Globus pallidus (tissue), 1 donor: ENCODE measurements at regions not wholly inside any gene's neighbourhood (a gene's known extent, or its start where the extent isn't known, plus 50 kb on each side); places are given as distances from the start of the nearest gene placed in this dataset.

ENCODE experiments used
- DNase-seq: peaks from one replicate; pipeline ENCODE4 v3.0.0-alpha.2; 2015; ENCODE audit warnings: low spot score

- DNase-seq: no peak
These were observed 297.2 kb upstream of the PLXNA2 start for GRCh38 chr1:208541225-208541855.

- DNase-seq: no peak
These were observed 298.1 kb upstream of the PLXNA2 start for GRCh38 chr1:208542309-208542708.

- DNase-seq: no peak
These were observed 299.9 kb upstream of the PLXNA2 start for GRCh38 chr1:208544053-208544452.

DNA sequence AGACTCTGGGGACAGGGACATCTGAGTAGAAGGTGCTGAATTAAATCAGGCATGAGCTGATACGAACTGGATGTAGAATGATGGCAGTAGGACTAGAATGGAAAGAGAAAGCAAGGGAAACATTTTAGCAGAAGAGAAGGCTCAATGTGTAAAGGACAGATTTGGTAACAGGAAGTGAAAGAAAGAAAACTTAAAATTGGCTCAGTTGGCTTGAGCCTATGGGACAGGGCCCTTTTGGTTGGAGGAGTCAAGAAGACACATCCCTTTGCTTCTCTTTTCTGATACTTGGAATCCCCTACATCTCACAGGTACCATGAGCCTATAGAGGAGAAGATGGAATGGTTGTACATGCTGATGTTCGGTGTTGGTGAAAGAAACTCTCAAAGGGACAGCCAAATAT is 300.6 kb upstream of the PLXNA2 start:
- no peak for DNase-seq

GRCh38 chr1:208551024-208551423 is 306.8 kb upstream of the PLXNA2 start:
- DNase-seq: no peak

- no peak for DNase-seq
These were observed 307.6 kb upstream of the PLXNA2 start for GRCh38 chr1:208551633-208552320.

DNA sequence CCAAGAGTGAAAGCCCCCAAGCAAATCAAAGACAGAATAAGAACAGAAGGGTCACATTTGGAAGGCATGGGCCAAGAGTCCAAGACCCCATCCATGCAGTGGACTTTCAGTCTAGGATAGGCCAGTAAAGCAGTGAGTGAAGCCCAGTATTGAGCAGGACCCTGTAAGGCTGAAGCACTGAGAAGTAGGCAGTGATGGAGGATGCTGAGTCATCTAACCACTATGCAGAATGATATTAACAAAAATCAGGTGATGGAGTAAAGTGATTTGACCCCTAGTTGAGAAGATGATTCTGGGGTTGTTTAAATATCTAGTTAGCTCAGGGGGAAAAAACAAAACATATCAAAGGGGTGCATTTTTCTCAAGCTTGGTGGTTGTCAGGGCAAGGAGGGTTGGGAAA is 308.7 kb upstream of the PLXNA2 start:
- DNase-seq: no peak

GRCh38 chr1:208556461-208556860 is 312.3 kb upstream of the PLXNA2 start:
- DNase-seq: no peak

DNA sequence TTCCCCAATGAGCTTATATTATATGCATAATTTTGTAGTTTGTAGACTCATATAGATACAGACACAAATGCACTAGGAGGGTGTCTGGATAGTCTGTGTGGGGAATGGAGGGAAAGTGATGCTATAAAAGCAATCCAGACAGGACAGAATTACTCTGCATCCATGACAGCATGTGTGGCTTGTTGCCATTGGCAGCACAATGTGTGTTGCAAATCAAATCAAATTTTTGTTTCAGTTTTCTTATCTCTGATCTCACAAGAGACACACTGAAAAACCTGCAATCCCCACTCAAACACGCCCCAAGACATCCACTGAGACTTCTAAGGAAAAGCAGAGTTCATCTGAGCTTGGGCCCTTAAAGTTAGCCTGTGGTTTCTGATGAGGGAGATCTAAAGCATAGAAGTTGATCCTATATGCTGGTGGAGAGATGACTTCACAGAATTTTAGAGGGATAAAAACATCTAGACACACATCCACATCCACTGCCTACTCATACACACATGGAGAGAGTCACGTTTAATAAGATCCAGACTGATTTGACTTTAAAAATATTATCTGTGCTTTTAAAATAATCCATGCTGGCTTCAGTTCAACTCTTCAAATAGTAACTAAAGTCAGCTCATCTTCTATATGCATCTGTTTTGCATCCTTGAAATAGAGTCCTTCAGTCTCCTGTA is 313.0 kb upstream of the PLXNA2 start:
- DNase-seq: no peak

GRCh38 chr1:208557723-208558094 is 313.5 kb upstream of the PLXNA2 start:
- DNase-seq: no peak

- DNase-seq: no peak
These were observed 315.6 kb upstream of the PLXNA2 start for GRCh38 chr1:208559597-208560329.

DNA sequence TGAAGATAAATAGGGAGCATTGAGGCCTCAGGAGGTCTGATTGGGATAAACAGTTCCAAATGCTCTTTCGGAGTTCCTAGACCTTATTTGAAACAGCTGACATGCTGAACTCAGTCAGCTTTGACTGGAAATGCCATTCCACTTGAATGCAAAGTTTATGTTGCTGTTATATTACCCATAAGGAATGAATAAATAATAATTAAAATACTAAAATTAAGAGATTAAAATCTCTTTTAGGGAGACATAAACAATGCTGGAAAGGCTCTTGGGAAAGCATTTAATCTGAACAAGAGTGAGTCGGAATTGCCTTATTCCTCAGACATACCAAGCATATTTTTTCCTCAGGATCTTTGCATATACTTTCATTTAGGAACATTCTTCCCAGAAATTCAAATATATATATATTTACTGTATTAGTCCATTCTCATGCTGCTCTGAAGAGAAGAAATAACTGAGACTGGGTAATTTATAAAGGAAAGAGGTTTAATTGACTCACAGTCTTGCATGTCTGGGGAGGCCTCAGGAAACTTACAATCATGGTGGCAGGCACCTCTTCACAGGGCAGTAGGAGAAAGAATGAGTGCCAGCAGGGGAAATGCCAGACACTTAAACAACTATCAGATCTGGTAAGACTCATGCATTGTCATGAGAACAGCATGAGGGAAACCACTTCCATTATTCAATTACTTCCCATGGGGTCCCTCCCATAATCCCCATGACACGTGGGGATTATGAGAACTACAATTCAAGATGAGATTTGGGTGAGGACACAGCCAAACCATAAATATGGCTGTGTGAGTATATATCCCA is 318.2 kb upstream of the PLXNA2 start:
- no peak for DNase-seq

DNA sequence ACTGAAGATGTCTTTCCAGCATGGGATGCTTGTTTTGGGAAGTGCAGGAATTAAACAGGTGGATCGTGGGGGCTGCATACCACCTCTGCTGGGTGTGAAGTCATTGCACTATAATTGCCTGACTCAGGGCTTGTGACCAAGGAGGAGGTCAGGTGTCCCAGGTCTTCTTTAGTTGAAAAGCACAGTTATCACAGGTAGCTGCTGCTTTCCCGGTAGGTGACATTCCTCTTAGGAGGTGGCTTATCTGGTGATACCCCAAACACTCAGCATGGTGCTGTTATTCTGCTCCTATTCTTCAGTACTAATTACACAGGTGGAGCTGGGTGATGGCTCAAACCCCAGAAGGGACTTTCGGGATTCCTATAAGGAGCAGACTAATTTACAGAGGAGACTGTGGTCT is 320.3 kb upstream of the PLXNA2 start:
- DNase-seq: no peak

DNA sequence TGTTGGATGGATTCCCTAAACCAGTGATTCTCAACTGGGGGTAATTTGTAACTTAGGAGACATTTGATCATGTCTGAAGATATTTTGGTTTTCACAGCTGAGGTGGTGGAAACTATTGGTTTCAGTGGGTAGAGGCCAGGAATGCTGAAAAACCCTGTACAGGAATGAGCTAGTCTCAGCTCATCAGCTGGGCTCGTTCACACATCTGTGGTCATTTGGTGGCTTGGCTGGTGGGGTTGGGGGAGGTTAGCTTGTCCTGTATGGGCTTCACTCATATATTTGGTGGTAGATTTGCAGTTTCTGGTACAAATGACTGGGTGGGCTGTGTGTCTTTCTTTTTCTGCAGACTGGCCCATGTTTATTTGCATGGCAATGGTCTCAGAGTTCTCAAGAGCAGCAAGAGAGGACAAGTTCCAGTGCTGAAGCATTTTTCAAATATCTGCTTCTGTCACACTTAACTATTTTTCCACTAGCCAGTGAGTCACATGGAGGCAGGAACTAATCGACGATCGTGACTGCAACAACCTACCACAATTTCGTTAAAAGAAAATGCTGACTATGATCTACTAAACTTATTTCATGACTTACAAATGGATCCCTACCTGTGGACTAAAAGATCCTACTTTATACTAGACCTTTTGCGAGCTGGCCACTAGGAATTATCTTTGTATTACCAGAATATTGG is 321.7 kb upstream of the PLXNA2 start:
- DNase-seq: no peak

DNA sequence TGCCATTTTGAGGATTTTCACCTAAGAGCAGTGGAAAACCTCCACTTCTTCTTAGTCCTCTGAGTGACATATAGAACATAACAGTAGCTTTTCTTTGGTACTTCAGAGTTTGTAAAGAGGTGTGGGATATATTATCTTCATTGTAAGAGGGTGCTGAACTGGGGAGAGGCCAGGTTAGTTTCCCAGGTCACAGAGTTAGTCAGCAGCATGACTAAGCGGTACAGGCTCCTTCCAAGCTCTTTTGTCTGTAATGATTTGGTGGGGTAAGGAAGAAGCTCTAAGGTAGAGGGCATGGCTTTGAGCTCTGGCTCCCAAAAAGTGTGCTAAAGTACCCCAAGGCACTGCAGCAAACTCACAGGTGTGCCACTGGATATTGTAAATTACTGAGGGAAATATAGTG is 325.0 kb upstream of the PLXNA2 start:
- DNase-seq: no peak

- DNase-seq: no peak
These were observed 326.2 kb upstream of the PLXNA2 start for GRCh38 chr1:208570362-208570761.

GRCh38 chr1:208576425-208576824 is 332.2 kb upstream of the PLXNA2 start:
- DNase-seq: no peak

DNA sequence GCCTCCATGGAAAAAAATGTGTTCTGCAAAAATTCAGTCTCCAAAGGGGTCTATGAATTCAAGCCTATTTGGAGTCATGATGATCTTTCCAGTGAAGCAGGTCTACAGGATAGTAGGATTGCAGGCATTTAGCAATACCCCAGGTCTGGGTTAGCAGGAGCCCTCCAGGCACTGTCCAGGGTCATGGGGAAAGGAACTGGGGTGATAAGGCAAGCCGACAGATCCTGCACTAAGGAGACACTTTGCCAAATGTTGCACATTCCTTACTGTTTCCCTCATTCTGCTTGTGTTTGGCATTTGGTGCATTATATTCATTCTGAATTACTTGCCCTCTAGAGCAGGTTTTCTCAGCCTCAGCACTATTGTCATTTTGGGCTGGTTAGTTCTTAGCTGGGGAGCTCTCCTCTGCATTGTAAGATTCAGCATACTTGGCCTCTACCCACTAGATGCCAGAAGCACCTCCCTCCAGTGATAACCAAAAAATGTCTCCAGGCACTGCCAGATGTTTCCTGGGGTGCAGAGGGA is 333.3 kb upstream of the PLXNA2 start:
- no peak for DNase-seq

DNA sequence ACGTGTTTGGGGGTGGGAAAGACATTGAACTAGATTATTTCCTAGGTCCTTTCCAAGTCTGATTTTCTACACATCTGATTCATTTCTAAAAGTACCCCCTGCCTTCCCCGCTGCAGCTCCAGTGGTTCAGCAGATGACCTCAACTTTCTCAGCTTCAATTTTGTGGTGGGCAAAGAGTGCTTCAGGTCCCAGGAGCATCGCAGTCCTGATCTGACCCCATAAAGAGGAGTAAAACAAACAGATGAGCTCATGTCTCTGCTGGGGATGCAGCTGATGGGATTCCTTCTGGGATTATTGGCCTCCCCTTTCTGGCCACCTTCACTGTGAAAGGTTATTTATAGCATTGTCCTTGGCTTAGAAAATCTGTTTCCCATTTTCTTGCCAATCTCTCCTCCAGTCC is 337.0 kb upstream of the PLXNA2 start:
- no peak for DNase-seq

DNA sequence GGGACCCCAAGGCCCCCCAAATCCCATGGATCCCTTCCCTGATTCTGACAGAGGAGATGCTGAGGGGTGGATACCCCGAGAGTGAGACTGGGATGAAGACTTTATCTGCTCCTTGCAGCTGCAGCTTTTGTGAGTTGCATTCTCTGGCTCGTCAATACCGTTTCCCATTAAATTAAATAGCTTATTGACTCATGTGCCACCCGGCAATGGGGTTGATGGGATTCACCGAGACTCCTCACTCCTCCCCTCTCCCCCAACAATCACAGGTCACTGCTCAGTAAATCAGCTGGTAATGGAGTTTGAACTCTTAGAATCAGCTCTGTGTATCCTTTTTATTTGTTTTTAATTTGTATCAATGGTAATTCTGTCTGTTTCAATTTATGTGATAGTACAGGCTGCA is 337.5 kb upstream of the PLXNA2 start:
- no peak for DNase-seq

DNA sequence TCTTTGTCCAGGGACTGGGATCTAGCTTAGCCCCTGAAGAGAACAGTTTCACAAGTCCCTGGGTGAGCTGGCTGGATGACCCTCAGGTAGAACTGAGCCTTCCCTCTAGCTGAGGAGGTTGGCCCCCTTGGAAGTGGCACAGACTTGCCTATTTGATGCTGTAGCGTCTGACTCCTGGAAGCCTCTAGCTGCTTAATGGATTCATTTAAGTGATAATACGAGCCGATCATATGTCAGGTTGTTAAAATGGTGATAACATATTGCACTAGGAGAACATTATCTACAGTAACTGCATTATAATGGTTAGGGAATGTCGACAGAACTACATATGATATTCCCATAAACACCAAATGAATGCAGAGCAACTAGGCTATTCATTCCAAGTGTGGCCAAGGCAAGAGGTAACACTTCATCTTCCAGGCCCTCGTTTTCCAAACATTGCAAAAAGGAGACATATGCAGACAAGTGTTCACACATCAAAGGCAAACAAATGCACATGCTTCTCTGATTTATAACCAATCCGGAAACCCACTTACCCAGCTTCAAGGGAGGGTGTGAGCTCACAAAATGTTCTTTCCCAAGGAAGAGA is 340.1 kb upstream of the PLXNA2 start:
- no peak for DNase-seq
